ENCODE measurements at regions not wholly inside any gene's neighbourhood (a gene's known extent, or its start where the extent isn't known, plus 50 kb on each side); places are given as distances from the start of the nearest gene placed in this dataset.

GRCh38 chr3:152760591-152760990 is 74.3 kb upstream of the P2RY1 start:
- TF ChIP-seq CTCF (IDR thresholded peaks at IDR 0.05) (no peak), POLR2AphosphoS5 (IDR thresholded peaks at IDR 0.05) (no peak), POLR2A (IDR thresholded peaks at IDR 0.05) (no peak)

All from transverse colon (tissue), 4 donors.